HG03108 (cell line): ENCODE measurements at regions not wholly inside any gene's neighbourhood (a gene's known extent, or its start where the extent isn't known, plus 50 kb on each side); places are given as distances from the start of the nearest gene placed in this dataset.

Source experiments
- ATAC-seq: cut with Tn5 transposase; IDR thresholded peaks from one replicate; pipeline ENCODE4 v1.9.1; 2021; ENCODE audit warnings: moderate library complexity; ENCODE audit not compliant: unreplicated experiment

GRCh38 chr6:11332463-11332862 lies 100.0 kb upstream of the NEDD9 start:
- no peak for ATAC-seq

GRCh38 chr6:11331111-11331510 lies 98.6 kb upstream of the NEDD9 start:
- ATAC-seq, result no peak

GRCh38 chr6:11330413-11330760 lies 97.9 kb upstream of the NEDD9 start:
- no peak for ATAC-seq

- no peak for ATAC-seq
Observed at GRCh38 chr6:11329726-11330412, 97.4 kb upstream of the NEDD9 start.

GRCh38 chr6:11328613-11329247 lies 96.3 kb upstream of the NEDD9 start:
- ATAC-seq, result no peak

- ATAC-seq, result no peak
Observed at GRCh38 chr6:11327961-11328360, 95.5 kb upstream of the NEDD9 start.

GRCh38 chr6:11326116-11326515 lies 93.6 kb upstream of the NEDD9 start:
- no peak for ATAC-seq

GRCh38 chr6:11324453-11325015 lies 92.1 kb upstream of the NEDD9 start:
- ATAC-seq, result peak; percentile 77

- no peak for ATAC-seq
Observed at GRCh38 chr6:11323666-11324452, 91.4 kb upstream of the NEDD9 start.

- ATAC-seq, result no peak
Observed at GRCh38 chr6:11322252-11322885, 89.9 kb upstream of the NEDD9 start.

GRCh38 chr6:11320914-11321597 lies 88.6 kb upstream of the NEDD9 start:
- ATAC-seq, result no peak

GRCh38 chr6:11318835-11319813 lies 86.7 kb upstream of the NEDD9 start:
- no peak for ATAC-seq

- ATAC-seq, result peak; percentile 76
Observed at GRCh38 chr6:11317885-11318771, 85.7 kb upstream of the NEDD9 start.

GRCh38 chr6:11315743-11316437 lies 83.4 kb upstream of the NEDD9 start:
- no peak for ATAC-seq

- ATAC-seq, result no peak
Observed at GRCh38 chr6:11313207-11313606, 80.7 kb upstream of the NEDD9 start.

GRCh38 chr6:11311970-11312369 lies 79.5 kb upstream of the NEDD9 start:
- no peak for ATAC-seq

GRCh38 chr6:11309947-11310665 lies 77.6 kb upstream of the NEDD9 start:
- no peak for ATAC-seq
